Activated T-helper 17 cell treated with anti-CD3 and anti-CD28 coated beads, Interleukin-2, amount 50 U/mL, for 72 hours (primary cell): ENCODE measurements at regions not wholly inside any gene's neighbourhood (a gene's known extent, or its start where the extent isn't known, plus 50 kb on each side); places are given as distances from the start of the nearest gene placed in this dataset.

ENCODE experiments used
- ATAC-seq: fragments of 150-1000 bp; cut with Tn5 transposase; replicated peaks from 2 replicates; pipeline ENCODE4 v1.10.0; 2021; ENCODE audit warnings: mild to moderate bottlenecking, moderate library complexity
- H3K27ac Mint-ChIP-seq: one replicate; pipeline ENCODE4 v1.8.0; 2022; ENCODE audit warnings: mixed read lengths
- H3K27me3 Mint-ChIP-seq: one replicate; pipeline ENCODE4 v1.8.0; 2022; ENCODE audit warnings: mixed read lengths
- H3K36me3 Mint-ChIP-seq: one replicate; pipeline ENCODE4 v1.8.0; 2022; ENCODE audit warnings: low read depth, mild to moderate bottlenecking, mixed read lengths
- H3K4me1 Mint-ChIP-seq: one replicate; pipeline ENCODE4 v1.8.0; 2022; ENCODE audit warnings: mixed read lengths
- H3K4me3 Mint-ChIP-seq: one replicate; pipeline ENCODE4 v1.8.0; 2022; ENCODE audit warnings: mild to moderate bottlenecking, mixed read lengths
- H3K9me3 Mint-ChIP-seq: one replicate; pipeline ENCODE4 v1.8.0; 2022; ENCODE audit warnings: mixed read lengths

DNA sequence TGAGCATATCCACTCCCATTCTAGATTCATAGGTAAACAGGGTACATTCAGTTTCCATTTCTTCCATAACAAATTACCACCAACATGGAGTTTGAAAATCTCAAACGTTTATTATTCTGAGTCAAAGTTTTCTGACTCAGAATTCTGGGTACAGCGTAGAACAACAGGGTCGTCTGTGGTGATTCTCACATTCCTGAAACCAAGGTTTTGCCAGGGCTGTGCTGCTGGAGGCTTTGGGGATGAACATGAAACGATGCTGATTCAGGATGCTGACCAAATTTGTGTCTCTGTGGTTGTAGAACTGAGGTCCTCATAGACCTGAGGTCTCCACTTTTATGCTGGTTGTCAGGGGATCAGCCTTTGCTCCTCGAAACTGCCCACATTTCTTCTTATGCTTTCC lies 255.7 kb downstream of the DSEL start:
- Mint-ChIP-seq H3K27me3 (no peaks in the 10 kb centered on the region), H3K4me3 (peak overlapping the region; percentile 24), H3K27ac (no peak overlapping the region), H3K9me3 (no peaks in the 10 kb centered on the region), H3K36me3 (no peaks in the 10 kb centered on the region), H3K4me1 (peaks cover 31% of the 10 kb centered on the region)
- peak; percentile 74 for ATAC-seq

GRCh38 chr18:67250776-67251424 lies 265.6 kb downstream of the DSEL start:
- H3K27ac Mint-ChIP-seq = no peak overlapping the region
- H3K4me1 Mint-ChIP-seq = no peaks in the 10 kb centered on the region
- ATAC-seq = no peak
- H3K4me3 Mint-ChIP-seq = no peak overlapping the region
- no peaks in the 10 kb centered on the region for H3K36me3 Mint-ChIP-seq
- no peaks in the 10 kb centered on the region for H3K27me3 Mint-ChIP-seq
- no peaks in the 10 kb centered on the region for H3K9me3 Mint-ChIP-seq

- Mint-ChIP-seq H3K4me1 (peaks cover 4% of the 10 kb centered on the region), H3K27ac (peak overlapping the region; percentile 75), H3K4me3 (peak overlapping the region; percentile 74), H3K36me3 (no peaks in the 10 kb centered on the region), H3K9me3 (no peaks in the 10 kb centered on the region), H3K27me3 (no peaks in the 10 kb centered on the region)
- ATAC-seq = peak; percentile 58
Observed at GRCh38 chr18:67243799-67244587, 272.5 kb downstream of the DSEL start.

DNA sequence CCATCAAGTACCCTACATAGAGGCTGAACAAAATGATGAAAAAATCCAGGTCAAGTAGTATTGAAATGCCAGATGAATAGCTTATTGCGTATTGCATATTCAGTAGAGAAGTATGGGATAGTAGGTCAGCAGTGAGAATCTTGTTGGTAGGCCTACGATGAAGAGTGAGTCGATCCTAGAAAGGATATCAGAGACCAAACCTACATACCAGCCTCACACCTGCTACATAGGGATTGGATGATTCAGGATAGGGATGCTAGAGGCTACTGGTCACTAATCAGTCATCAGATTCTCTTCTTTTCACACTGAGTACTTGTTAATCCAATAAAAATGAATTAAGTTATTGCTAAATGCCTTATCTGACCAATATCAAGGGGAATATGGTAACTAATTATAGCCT lies 274.5 kb downstream of the DSEL start:
- Mint-ChIP-seq H3K27ac (no peak overlapping the region), H3K4me1 (peaks cover 4% of the 10 kb centered on the region), H3K36me3 (no peaks in the 10 kb centered on the region), H3K27me3 (no peaks in the 10 kb centered on the region), H3K4me3 (no peak overlapping the region), H3K9me3 (no peaks in the 10 kb centered on the region)
- peak; percentile 70 for ATAC-seq

GRCh38 chr18:67241299-67241698 lies 275.2 kb downstream of the DSEL start:
- ATAC-seq = no peak
- H3K9me3 Mint-ChIP-seq = no peaks in the 10 kb centered on the region
- H3K36me3 Mint-ChIP-seq = no peaks in the 10 kb centered on the region
- peaks cover 4% of the 10 kb centered on the region for H3K4me1 Mint-ChIP-seq
- no peaks in the 10 kb centered on the region for H3K27me3 Mint-ChIP-seq
- no peak overlapping the region for H3K27ac Mint-ChIP-seq
- no peak overlapping the region for H3K4me3 Mint-ChIP-seq

DNA sequence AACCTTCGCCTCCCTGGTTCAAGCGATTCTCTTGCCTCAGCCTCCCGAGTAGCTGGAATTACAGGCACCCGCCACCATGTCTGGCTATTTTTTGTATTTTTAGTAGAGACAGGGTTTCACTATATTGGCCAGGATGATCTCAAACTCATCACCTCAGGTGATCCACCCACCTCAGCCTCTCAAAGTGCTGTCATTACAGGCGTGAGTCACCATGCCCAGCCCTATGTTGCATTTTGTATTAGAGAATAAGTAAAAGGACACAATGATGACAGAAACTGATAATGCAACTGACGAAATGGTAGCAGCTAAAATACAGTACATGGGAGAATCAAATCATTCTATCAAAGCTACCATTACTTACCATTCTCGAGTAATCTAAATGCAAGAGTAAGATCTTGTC lies 276.7 kb downstream of the DSEL start:
- Mint-ChIP-seq H3K4me3 (no peak overlapping the region), H3K4me1 (peaks cover 4% of the 10 kb centered on the region), H3K9me3 (no peaks in the 10 kb centered on the region), H3K27me3 (no peaks in the 10 kb centered on the region), H3K27ac (no peak overlapping the region), H3K36me3 (no peaks in the 10 kb centered on the region)
- peak; percentile 44 for ATAC-seq

GRCh38 chr18:67232991-67233390 lies 283.5 kb downstream of the DSEL start:
- peaks cover 3% of the 10 kb centered on the region for H3K9me3 Mint-ChIP-seq
- no peak for ATAC-seq
- H3K4me3 Mint-ChIP-seq = no peak overlapping the region
- H3K27ac Mint-ChIP-seq = no peak overlapping the region
- no peaks in the 10 kb centered on the region for H3K4me1 Mint-ChIP-seq
- no peaks in the 10 kb centered on the region for H3K27me3 Mint-ChIP-seq
- H3K36me3 Mint-ChIP-seq = no peaks in the 10 kb centered on the region

DNA sequence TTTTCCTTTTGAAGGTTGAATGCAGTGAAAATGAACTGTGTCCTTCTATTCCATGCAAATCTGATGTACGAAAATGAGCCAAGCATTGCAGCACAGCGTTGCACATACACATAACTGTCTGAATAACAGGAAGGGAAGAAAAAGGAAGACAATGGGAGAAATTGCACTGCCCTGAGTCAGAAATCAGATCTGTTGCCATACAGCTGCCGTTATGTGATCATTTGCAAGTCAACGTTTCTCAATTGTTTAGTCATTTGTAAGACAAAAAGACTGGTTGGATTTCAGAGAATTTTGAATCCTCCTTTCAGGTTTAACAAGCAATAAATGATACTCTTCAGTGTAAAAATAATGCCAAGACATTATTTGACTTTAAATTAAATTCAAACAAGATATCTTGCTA lies 284.1 kb downstream of the DSEL start:
- Mint-ChIP-seq H3K9me3 (peaks cover 3% of the 10 kb centered on the region), H3K27ac (no peak overlapping the region), H3K36me3 (no peaks in the 10 kb centered on the region), H3K4me3 (no peak overlapping the region), H3K27me3 (no peaks in the 10 kb centered on the region), H3K4me1 (no peaks in the 10 kb centered on the region)
- no peak for ATAC-seq

DNA sequence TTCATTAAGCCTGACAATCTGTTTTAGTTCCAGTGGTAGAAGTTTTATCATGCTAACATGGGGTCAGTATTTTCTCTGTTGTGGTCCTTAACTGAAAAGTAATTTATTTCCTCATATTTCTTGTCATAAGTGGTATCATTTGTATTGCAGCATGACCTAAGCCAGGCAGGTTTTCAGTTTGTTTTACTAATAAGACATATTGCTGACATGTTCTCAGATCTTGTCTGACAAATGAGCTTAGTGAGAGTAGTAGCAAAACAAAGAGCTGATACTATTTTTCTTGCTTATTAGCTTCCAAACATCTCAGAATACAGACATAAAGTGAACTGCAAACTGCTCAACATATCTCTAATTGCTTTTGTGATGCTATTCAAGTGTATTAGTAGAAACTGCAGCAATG lies 293.6 kb downstream of the DSEL start:
- ATAC-seq = no peak
- Mint-ChIP-seq H3K27me3 (no peaks in the 10 kb centered on the region), H3K4me1 (no peaks in the 10 kb centered on the region), H3K4me3 (no peak overlapping the region), H3K27ac (no peak overlapping the region), H3K9me3 (no peaks in the 10 kb centered on the region), H3K36me3 (no peaks in the 10 kb centered on the region)

- no peak for ATAC-seq
- Mint-ChIP-seq H3K27ac (no peak overlapping the region), H3K36me3 (no peaks in the 10 kb centered on the region), H3K27me3 (peaks cover 2% of the 10 kb centered on the region), H3K4me3 (no peak overlapping the region), H3K4me1 (no peaks in the 10 kb centered on the region), H3K9me3 (no peaks in the 10 kb centered on the region)
Observed at GRCh38 chr18:67219821-67220220, 296.7 kb downstream of the DSEL start.

GRCh38 chr18:67218556-67218955 lies 298.0 kb downstream of the DSEL start:
- Mint-ChIP-seq H3K27me3 (peaks cover 3% of the 10 kb centered on the region), H3K36me3 (no peaks in the 10 kb centered on the region), H3K9me3 (no peaks in the 10 kb centered on the region), H3K4me1 (no peaks in the 10 kb centered on the region), H3K27ac (no peak overlapping the region), H3K4me3 (no peak overlapping the region)
- no peak for ATAC-seq

GRCh38 chr18:67217551-67218166 lies 298.9 kb downstream of the DSEL start:
- H3K4me3 Mint-ChIP-seq = no peak overlapping the region
- ATAC-seq = peak; percentile 75
- no peaks in the 10 kb centered on the region for H3K4me1 Mint-ChIP-seq
- no peaks in the 10 kb centered on the region for H3K9me3 Mint-ChIP-seq
- peaks cover 3% of the 10 kb centered on the region for H3K27me3 Mint-ChIP-seq
- H3K36me3 Mint-ChIP-seq = no peaks in the 10 kb centered on the region
- no peak overlapping the region for H3K27ac Mint-ChIP-seq

DNA sequence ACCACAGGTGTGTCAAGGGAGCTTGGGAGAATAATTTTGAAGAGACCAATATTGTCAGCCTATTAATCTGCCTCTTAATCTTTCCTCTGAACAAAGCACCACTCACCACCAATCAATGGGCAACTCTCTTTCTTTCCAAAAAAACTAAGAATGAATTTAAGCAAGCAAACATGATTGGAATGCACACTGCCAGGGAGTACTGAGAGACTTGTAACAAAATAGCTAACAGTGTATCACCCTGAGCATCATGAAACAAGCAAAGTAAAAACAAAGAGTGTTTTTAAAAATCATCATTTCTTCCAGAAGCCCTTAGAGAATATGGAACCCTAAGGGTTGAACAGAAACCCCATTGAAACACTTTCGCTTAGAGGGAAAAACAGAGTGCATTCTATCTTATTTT lies 299.7 kb downstream of the DSEL start:
- Mint-ChIP-seq H3K9me3 (no peaks in the 10 kb centered on the region), H3K27ac (no peak overlapping the region), H3K4me1 (no peaks in the 10 kb centered on the region), H3K4me3 (no peak overlapping the region), H3K36me3 (no peaks in the 10 kb centered on the region), H3K27me3 (peaks cover 3% of the 10 kb centered on the region)
- ATAC-seq = no peak

DNA sequence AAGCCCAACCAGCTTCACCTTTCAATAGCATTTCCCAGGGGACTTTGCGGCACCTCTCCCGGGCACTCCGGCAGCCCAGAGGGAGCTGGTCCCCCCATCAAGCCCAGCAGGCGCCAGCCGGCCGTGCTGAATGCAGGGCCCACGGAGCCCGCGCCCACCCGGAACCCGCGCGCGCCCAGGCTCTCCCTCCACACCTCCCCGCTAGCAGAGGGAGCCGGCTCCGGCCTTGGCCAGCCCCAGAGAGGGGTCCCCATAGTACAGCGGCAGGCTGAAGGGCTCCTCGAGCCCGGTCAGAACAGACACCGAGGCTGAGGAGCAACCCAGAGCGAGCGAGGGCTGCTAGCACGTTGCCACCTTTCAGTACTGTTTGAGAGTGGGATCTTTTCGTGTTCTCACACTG lies 300.8 kb downstream of the DSEL start:
- peaks cover 8% of the 10 kb centered on the region for H3K27me3 Mint-ChIP-seq
- no peak overlapping the region for H3K4me3 Mint-ChIP-seq
- H3K4me1 Mint-ChIP-seq = no peaks in the 10 kb centered on the region
- no peaks in the 10 kb centered on the region for H3K36me3 Mint-ChIP-seq
- H3K27ac Mint-ChIP-seq = no peak overlapping the region
- no peaks in the 10 kb centered on the region for H3K9me3 Mint-ChIP-seq
- no peak for ATAC-seq

DNA sequence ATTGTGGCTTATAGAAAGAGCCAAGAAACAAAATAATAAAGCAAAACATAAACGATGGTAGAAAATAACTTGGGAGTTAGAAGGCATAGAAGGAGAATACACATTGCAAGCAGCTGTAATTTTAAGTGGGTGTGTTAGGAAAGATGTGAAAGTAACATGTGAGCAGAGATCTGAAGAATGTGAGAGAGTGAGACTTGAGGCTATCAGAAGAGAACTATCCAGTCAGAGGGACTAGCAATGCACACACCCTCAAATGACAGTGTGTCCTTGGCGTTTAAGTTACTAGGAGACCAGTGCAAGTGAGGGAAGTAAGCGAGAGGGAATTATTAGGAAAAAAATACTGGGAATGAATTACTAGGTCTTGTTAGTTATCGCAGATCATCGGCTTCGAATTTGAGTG lies 304.9 kb downstream of the DSEL start:
- no peaks in the 10 kb centered on the region for H3K36me3 Mint-ChIP-seq
- ATAC-seq = no peak
- no peak overlapping the region for H3K27ac Mint-ChIP-seq
- H3K4me1 Mint-ChIP-seq = no peaks in the 10 kb centered on the region
- H3K4me3 Mint-ChIP-seq = no peak overlapping the region
- no peaks in the 10 kb centered on the region for H3K9me3 Mint-ChIP-seq
- H3K27me3 Mint-ChIP-seq = peaks cover 8% of the 10 kb centered on the region
